Pancreas (tissue), 10 donors: ENCODE measurements at regions not wholly inside any gene's neighbourhood (a gene's known extent, or its start where the extent isn't known, plus 50 kb on each side); places are given as distances from the start of the nearest gene placed in this dataset.

Source experiments
- ATAC-seq, 4 donors: fragments of 200-7000 bp; cut with Tn5 transposase; one replicate each; pipeline versions ENCODE4 v1.8.0 to v1.9.1; 2020; ENCODE audit warnings: mild to moderate bottlenecking in 4 of 4, moderate library complexity in 4 of 4
- DNase-seq, 6 donors: peaks; one replicate each; pipeline ENCODE4 v3.0.0-alpha.2; 2020
- FAIRE-seq: peaks from 2 replicates; lab custom pipeline; 2012; peaks lifted over from hg19 to GRCh38; lab: Jason Lieb, UNC
- H3K27ac ChIP-seq, 4 donors: fragments of 200-600 bp; sonication (generic); 1 replicate in 3 of 4; 2 replicates in 1 of 4; pipeline versions ENCODE4 v1.5.0 to v1.8.0; 2020
- H3K27me3 ChIP-seq, 4 donors: fragments of 200-600 bp; one replicate each; pipeline ENCODE4 v1.8.0; 2021
- H3K36me3 ChIP-seq, 3 donors: fragments of 200-600 bp; sonication (generic) in 1 of 3; one replicate each; pipeline versions ENCODE4 v1.5.0 to v1.8.0; 2020 to 2021
- H3K4me1 ChIP-seq, 3 donors: fragments of 200-600 bp; one replicate each; pipeline ENCODE4 v1.8.0; 2021
- H3K4me3 ChIP-seq, 4 donors: fragments of 200-600 bp; sonication (generic) in 2 of 4; one replicate each; pipeline versions ENCODE4 v1.5.0 to v1.8.0; 2020 to 2021
- H3K9me3 ChIP-seq, 4 donors: fragments of 200-600 bp; one replicate each; pipeline ENCODE4 v1.8.0; 2021
- WGBS, 2 donors: extraction: QIAGEN DNeasy Blood & Tissue Kit; methylation state at CpG; one replicate each; pipeline ENCODE4 v1.1.7; 2013; 5-methylcytosine and 5-hydroxymethylcytosine counted together
- intact Hi-C, 3 donors: fragments of 100-400 bp; cut with DNase I; formaldehyde crosslinking; loops; one replicate each; pipeline versions ENCODE4 v1.11.1 to v1.14.2; 2022
- TF ChIP-seq, protein P1 (sequence below), 4 donors: fragments of 200-600 bp; sonication (generic) in 3 of 4; IDR thresholded peaks; one replicate each; pipeline versions ENCODE4 v1.5.0 to v1.8.0; 2021; ENCODE audit warnings: antibody characterized with exemption in 4 of 4
- donor health status: healthy with polysubstance abuse.
- donor health status: DM: no; HTN: no; CAD: no; lungs with moderate emphysema.
- donor health status: DM: no; HTN: no; CAD: no.
- donor health status: control.
- donor health status: control.
- donor health status: Bipolar disorder and iron deficiency.
- donor health status: DM: yes; HTN: yes; CAD: no.
- donor health status: DM: no; HTN: no; CAD: no.
- donor health status: DM: no; HTN: no; CAD: no.
- donor health status: DM: yes; HTN: yes; CAD: no.

DNA sequence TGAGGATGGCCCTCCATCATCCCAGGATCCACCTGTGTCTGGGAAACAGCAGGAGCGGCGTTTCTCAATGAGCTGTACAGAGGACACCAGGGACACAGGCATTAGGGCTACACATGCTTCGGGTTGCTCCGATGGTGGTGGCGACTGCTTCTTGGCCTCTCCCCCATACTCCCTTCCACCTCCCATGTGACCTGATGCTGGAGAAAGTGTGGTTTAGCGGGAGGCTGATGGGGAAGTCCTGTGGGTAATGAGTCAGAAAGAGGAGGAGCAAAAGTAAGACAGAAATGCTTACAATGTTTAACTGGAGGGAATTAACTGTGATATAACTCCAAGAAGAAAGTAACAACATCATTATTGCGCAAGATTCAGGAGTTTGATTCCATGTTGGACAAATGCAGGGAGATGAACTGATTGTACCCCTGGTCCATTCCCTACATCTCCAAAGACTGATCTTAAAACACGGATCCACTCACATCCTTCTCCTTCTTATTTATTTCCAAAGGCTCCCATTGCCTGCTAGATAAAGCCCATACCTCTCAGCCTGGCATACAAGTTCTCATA is 186.6 kb downstream of the NRP2 start:
- Histone ChIP-seq H3K4me3 (no peak overlapping the region), H3K27ac (no peak overlapping the region), H3K9me3 (no peaks in the 10 kb centered on the region), H3K4me1 (no peaks in the 10 kb centered on the region), H3K36me3 (no peaks in the 10 kb centered on the region), H3K27me3 (no peaks in the 10 kb centered on the region)
- no peak for DNase-seq
- 68 to 75% methylated on average over 8 of the region's 8 CpGs for WGBS, 2 donors
- no peak for FAIRE-seq
- intact Hi-C loops = no loop called here
- ATAC-seq = peak in 2 of 4 donors; percentile 41 to 70
- TF ChIP-seq, protein P1, sequence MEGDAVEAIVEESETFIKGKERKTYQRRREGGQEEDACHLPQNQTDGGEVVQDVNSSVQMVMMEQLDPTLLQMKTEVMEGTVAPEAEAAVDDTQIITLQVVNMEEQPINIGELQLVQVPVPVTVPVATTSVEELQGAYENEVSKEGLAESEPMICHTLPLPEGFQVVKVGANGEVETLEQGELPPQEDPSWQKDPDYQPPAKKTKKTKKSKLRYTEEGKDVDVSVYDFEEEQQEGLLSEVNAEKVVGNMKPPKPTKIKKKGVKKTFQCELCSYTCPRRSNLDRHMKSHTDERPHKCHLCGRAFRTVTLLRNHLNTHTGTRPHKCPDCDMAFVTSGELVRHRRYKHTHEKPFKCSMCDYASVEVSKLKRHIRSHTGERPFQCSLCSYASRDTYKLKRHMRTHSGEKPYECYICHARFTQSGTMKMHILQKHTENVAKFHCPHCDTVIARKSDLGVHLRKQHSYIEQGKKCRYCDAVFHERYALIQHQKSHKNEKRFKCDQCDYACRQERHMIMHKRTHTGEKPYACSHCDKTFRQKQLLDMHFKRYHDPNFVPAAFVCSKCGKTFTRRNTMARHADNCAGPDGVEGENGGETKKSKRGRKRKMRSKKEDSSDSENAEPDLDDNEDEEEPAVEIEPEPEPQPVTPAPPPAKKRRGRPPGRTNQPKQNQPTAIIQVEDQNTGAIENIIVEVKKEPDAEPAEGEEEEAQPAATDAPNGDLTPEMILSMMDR (IDR thresholded peaks at IDR 0.05) = no peak

DNA sequence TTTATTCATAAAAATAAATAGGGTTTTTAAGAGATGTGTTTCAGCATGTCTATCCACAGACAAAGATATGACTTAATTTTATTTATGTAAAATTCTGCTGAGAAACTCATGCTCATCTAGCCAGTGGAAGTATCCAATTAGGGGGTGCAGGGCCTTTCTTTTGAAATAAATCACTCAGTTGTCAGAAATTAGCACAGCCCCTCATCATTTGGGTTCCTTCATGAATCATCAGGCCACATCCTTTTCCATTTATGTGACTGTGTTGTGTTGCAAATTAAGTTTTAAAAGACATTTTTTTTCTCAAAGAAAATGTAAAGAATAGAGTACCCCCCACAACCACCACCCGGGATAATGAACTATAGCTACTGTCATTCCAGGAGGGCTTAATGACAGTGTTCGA is 185.8 kb downstream of the NRP2 start:
- WGBS, 2 donors = 83 to 84% methylated on average over 2 of the region's 2 CpGs
- no peak for FAIRE-seq
- Histone ChIP-seq H3K9me3 (no peaks in the 10 kb centered on the region), H3K4me1 (no peaks in the 10 kb centered on the region), H3K36me3 (no peaks in the 10 kb centered on the region), H3K27me3 (no peaks in the 10 kb centered on the region), H3K27ac (no peak overlapping the region), H3K4me3 (no peak overlapping the region)
- no peak for ATAC-seq
- TF ChIP-seq, protein P1 (IDR thresholded peaks at IDR 0.05) = no peak
- DNase-seq = no peak
- intact Hi-C loops = no loop called here

DNA sequence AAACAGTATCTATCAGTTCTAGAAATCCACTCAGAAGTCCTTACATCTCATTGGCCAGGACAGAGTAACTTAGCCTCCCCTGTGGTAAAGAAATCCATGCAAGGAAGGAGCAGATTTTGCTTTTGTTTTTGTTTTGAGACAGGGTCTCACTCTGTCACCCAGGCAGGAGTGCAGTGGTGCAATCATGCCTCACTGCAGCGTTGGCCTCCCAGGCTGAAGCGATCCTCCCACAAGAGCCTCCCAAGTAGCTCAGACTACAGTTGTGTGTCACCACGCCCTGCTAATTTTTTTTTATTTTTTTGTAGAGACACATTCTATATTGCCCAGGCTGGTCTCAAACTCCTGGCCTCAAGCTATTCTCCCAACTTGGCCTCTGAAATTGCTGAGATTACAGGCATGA is 185.1 kb downstream of the NRP2 start:
- FAIRE-seq (no peak), DNase-seq (no peak), ATAC-seq (no peak)
- Histone ChIP-seq H3K4me1 (no peaks in the 10 kb centered on the region), H3K27ac (no peak overlapping the region), H3K36me3 (no peaks in the 10 kb centered on the region), H3K4me3 (no peak overlapping the region), H3K27me3 (no peaks in the 10 kb centered on the region), H3K9me3 (no peaks in the 10 kb centered on the region)
- intact Hi-C loops = no loop called here
- 91 to 95% methylated on average over 3 of the region's 3 CpGs for whole genome bisulfite sequencing, 2 donors
- TF ChIP-seq, protein P1 (IDR thresholded peaks at IDR 0.05) = no peak

DNA sequence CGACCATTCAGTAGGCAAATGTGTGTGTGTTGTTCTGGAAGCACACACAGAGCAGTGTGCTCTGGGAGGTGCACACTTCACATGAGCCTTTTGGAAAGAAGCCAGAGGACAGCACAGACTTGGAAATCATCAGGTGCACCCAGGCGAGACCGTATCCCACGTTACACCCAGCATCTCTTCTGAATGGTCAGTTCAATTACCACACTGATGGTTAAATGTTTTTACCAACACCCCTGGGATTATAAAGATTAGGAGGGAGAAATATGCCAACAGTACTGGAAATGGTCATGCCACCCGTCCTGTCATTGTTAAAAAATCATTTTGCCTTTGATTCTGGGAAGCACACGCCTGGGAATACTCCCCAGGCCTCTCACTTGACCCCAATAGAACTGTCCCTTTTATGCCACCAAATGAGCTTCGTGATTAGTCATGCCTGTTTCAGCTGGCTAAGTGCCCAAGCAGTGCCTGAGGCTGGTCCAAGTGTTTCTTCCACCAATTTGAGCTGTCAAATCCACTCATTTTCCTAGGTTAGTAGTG is 183.7 kb downstream of the NRP2 start:
- TF ChIP-seq, protein P1 (IDR thresholded peaks at IDR 0.05) = no peak
- no peaks in the 10 kb centered on the region for H3K27me3 ChIP-seq
- H3K27ac ChIP-seq = no peak overlapping the region
- ATAC-seq = peak in 1 of 4 donors; percentile 30
- intact Hi-C loops = no loop called here
- no peak overlapping the region for H3K4me3 ChIP-seq
- H3K9me3 ChIP-seq = no peaks in the 10 kb centered on the region
- DNase-seq = peak in 2 of 6 donors; percentile 32 to 43
- 60 to 61% methylated on average over 7 of the region's 7 CpGs for WGBS, 2 donors
- H3K36me3 ChIP-seq = no peaks in the 10 kb centered on the region
- no peaks in the 10 kb centered on the region for H3K4me1 ChIP-seq
- no peak for FAIRE-seq

DNA sequence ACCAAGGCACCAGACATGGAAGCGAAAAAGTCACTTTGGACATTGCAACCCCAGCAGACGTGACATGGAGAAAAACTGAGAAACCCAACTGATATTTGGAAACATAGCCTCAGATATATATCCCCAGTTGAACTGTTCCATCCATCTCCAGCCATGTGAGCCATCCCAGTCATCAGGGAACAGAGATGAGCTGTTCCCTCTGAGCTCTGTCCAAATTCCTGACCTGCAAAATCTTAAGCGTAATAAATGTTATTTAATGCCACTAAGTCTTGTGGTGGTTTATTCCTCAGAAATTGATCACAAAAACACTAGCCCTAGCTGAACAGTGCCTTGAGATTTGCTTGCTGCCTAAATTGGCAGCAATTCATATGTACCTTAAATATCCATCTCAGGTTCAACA is 182.8 kb downstream of the NRP2 start:
- ATAC-seq (no peak), DNase-seq (no peak), FAIRE-seq (no peak)
- H3K27ac ChIP-seq = no peak overlapping the region
- 93 to 94% methylated on average over 3 of the region's 3 CpGs for WGBS, 2 donors
- intact Hi-C loops = no loop called here
- H3K4me1 ChIP-seq = no peaks in the 10 kb centered on the region
- TF ChIP-seq, protein P1 (IDR thresholded peaks at IDR 0.05) = no peak
- H3K4me3 ChIP-seq = no peak overlapping the region
- H3K36me3 ChIP-seq = no peaks in the 10 kb centered on the region
- no peaks in the 10 kb centered on the region for H3K9me3 ChIP-seq
- H3K27me3 ChIP-seq = no peaks in the 10 kb centered on the region
